ENCODE measurements at regions not wholly inside any gene's neighbourhood (a gene's known extent, or its start where the extent isn't known, plus 50 kb on each side); places are given as distances from the start of the nearest gene placed in this dataset.

DNA sequence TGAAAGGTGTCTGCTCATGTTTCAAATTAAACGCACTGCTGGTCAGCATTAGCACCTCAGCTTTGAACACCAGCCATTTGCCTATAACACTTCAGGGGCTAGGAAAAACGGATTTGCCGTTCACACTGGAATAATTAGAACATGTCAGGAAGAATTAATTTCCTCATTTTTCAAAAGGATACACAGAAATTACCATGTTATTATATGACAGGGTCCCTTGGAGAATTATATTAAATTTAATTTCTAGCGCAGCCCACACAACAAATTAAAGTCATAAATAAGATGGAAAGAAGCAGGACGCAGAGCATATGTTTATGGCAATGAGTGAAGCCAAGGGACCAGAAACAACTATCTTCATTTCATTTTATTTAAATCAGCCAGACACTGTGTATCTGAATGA, 83.8 kb upstream of the SOX6 start:
- TF ChIP-seq CTCF (IDR thresholded peaks at IDR 0.05; ENCODE audit: insufficient read depth, low read depth, low read length) (no peak), EZH2 (IDR thresholded peaks at IDR 0.05; ENCODE audit: insufficient read depth, low read length) (no peak)

All from astrocyte (in vitro differentiated cells and primary cell).